ENCODE measurements at regions not wholly inside any gene's neighbourhood (a gene's known extent, or its start where the extent isn't known, plus 50 kb on each side); places are given as distances from the start of the nearest gene placed in this dataset.

DNA sequence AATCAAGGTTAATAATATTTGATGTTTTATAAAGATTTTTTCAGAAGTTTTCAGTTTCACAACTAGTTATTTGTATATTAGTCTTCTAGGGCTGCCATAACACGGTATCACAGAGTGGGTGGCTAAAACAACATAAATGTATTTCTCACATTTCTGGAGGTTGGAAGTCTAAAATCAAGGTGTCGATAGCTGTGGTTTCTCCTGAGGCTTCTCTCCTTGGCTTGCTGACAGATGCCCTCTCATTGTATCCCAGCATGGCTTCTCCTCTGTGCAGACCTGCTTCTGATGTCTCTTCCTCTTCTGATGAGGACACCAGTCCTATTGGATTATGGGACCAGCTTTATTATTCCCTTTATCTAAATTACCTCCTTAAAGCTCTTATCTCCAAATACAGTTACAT is 1456.6 kb downstream of the STIM2 start:
- no peak for TF ChIP-seq POLR2A (IDR thresholded peaks at IDR 0.05; ENCODE audit: low read depth, low read length)
- no peak for TF ChIP-seq POLR2AphosphoS5 (IDR thresholded peaks at IDR 0.05; ENCODE audit: low read depth, low read length)
- no peak for TF ChIP-seq TAF1 (IDR thresholded peaks at IDR 0.05; ENCODE audit: borderline replicate concordance, low read depth, low read length)
- no peak for DNase-seq (ENCODE audit: insufficient read length)
- no peak for FAIRE-seq

DNA sequence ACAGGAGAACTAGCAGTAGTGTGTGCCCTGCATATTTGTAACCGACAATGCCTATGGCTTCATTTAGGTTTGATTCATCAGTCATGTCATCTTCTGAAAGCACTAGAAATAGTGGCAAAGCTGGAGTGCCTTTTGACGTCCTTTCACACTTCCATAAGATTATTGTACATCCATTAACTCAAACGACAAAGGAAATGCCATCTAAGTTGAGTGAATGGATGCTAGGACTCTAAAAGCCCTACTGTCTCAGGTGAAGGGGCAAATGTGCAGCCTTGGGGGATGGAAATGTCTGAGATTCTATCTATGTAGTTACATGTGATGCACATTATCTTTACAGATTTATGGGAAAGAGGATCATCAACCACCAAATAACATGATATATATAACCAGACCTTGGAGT is 1473.6 kb downstream of the STIM2 start:
- TF ChIP-seq TAF1 (IDR thresholded peaks at IDR 0.05; ENCODE audit: borderline replicate concordance, low read depth, low read length) (no peak), POLR2AphosphoS5 (IDR thresholded peaks at IDR 0.05; ENCODE audit: low read depth, low read length) (no peak), POLR2A (IDR thresholded peaks at IDR 0.05; ENCODE audit: low read depth, low read length) (no peak)
- FAIRE-seq: no peak
- no peak for DNase-seq (ENCODE audit: insufficient read length)

DNA sequence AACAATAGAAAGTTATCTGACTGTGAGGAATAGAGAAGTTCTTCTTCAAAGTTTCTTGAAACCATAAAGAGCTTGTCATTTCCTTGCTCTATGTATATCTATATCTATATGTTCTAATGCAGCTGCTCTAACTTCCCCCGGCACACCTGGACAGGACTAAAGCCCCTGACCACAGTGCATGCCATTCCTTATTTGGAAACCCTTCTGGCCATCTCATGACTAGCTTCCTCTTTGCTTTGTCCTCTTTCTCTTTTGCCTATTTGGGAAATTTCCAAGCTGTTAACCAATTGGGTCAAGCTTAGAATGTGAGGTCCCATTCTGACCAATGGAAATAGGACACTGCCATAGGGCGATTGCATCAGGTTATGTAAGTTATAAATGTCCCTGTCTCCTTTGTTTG is 1481.1 kb downstream of the STIM2 start:
- DNase-seq (ENCODE audit: insufficient read length) (no peak), FAIRE-seq (no peak)
- TF ChIP-seq POLR2A (IDR thresholded peaks at IDR 0.05; ENCODE audit: low read depth, low read length) (no peak), POLR2AphosphoS5 (IDR thresholded peaks at IDR 0.05; ENCODE audit: low read depth, low read length) (no peak), TAF1 (IDR thresholded peaks at IDR 0.05; ENCODE audit: borderline replicate concordance, low read depth, low read length) (no peak)

DNA sequence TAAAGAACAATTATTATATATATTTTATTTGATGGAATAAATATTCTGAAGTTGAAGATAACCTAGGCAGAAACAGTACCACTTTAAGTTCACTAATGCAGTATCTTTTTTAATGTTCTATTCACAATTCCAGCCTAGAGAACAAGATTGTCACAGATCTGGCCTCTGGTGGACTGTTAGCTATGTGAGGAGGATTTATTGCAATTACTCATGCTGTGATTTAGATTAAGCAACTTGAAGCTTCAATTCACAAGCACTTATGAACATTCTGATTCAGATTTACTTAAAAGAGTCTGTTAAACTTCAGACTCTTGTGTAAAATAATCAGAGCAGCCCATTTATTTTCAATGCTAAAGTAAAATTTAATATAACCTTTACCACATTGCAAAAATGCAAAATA is 1489.8 kb downstream of the STIM2 start:
- DNase-seq (ENCODE audit: insufficient read length): no peak
- TF ChIP-seq POLR2AphosphoS5 (IDR thresholded peaks at IDR 0.05; ENCODE audit: low read depth, low read length) (no peak), TAF1 (IDR thresholded peaks at IDR 0.05; ENCODE audit: borderline replicate concordance, low read depth, low read length) (no peak), POLR2A (IDR thresholded peaks at IDR 0.05; ENCODE audit: low read depth, low read length) (no peak)
- no peak for FAIRE-seq

GRCh38 chr4:28351102-28351501 is 1490.5 kb downstream of the STIM2 start:
- no peak for TF ChIP-seq TAF1 (IDR thresholded peaks at IDR 0.05; ENCODE audit: borderline replicate concordance, low read depth, low read length)
- no peak for TF ChIP-seq POLR2A (IDR thresholded peaks at IDR 0.05; ENCODE audit: low read depth, low read length)
- no peak for TF ChIP-seq POLR2AphosphoS5 (IDR thresholded peaks at IDR 0.05; ENCODE audit: low read depth, low read length)
- no peak for DNase-seq (ENCODE audit: insufficient read length)
- no peak for FAIRE-seq

DNA sequence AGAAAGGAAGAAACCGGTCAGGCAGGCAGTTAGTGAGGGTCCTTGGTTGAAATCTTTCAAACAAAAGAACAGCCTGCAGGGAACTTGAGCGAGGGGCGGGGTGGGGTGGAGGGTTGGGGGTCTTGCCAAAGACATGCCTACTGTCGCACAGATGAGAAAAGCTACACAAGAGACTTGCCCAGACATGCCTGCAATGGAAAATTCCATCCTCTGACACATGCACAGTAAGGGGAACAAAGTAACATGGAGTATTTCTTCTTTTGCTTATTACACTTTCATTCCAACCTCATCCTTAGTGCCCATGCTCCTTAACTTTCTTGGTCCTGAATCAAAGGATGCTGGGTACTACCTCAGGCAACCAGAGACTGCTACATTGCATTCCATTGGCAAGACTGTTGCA is 1491.2 kb downstream of the STIM2 start:
- no peak for FAIRE-seq
- TF ChIP-seq POLR2A (IDR thresholded peaks at IDR 0.05; ENCODE audit: low read depth, low read length) (no peak), POLR2AphosphoS5 (IDR thresholded peaks at IDR 0.05; ENCODE audit: low read depth, low read length) (no peak), TAF1 (IDR thresholded peaks at IDR 0.05; ENCODE audit: borderline replicate concordance, low read depth, low read length) (no peak)
- DNase-seq (ENCODE audit: insufficient read length): no peak

- DNase-seq (ENCODE audit: insufficient read length) (no peak), FAIRE-seq (no peak)
- TF ChIP-seq TAF1 (IDR thresholded peaks at IDR 0.05; ENCODE audit: borderline replicate concordance, low read depth, low read length): no peak
- no peak for TF ChIP-seq POLR2A (IDR thresholded peaks at IDR 0.05; ENCODE audit: low read depth, low read length)
- TF ChIP-seq POLR2AphosphoS5 (IDR thresholded peaks at IDR 0.05; ENCODE audit: low read depth, low read length): no peak
Observed at GRCh38 chr4:28354880-28355656, 1494.4 kb downstream of the STIM2 start.

- DNase-seq (ENCODE audit: insufficient read length) (no peak), FAIRE-seq (no peak)
- TF ChIP-seq POLR2AphosphoS5 (IDR thresholded peaks at IDR 0.05; ENCODE audit: low read depth, low read length) (no peak), TAF1 (IDR thresholded peaks at IDR 0.05; ENCODE audit: borderline replicate concordance, low read depth, low read length) (no peak), POLR2A (IDR thresholded peaks at IDR 0.05; ENCODE audit: low read depth, low read length) (no peak)
Observed at GRCh38 chr4:28357990-28358389, 1497.3 kb downstream of the STIM2 start.

- FAIRE-seq (no peak), DNase-seq (ENCODE audit: insufficient read length) (no peak)
- TF ChIP-seq TAF1 (IDR thresholded peaks at IDR 0.05; ENCODE audit: borderline replicate concordance, low read depth, low read length) (no peak), POLR2AphosphoS5 (IDR thresholded peaks at IDR 0.05; ENCODE audit: low read depth, low read length) (no peak), POLR2A (IDR thresholded peaks at IDR 0.05; ENCODE audit: low read depth, low read length) (no peak)
Observed at GRCh38 chr4:28358606-28359005, 1498.0 kb downstream of the STIM2 start.

- no peak for TF ChIP-seq POLR2A (IDR thresholded peaks at IDR 0.05; ENCODE audit: low read depth, low read length)
- TF ChIP-seq TAF1 (IDR thresholded peaks at IDR 0.05; ENCODE audit: borderline replicate concordance, low read depth, low read length): no peak
- no peak for TF ChIP-seq POLR2AphosphoS5 (IDR thresholded peaks at IDR 0.05; ENCODE audit: low read depth, low read length)
- FAIRE-seq (no peak), DNase-seq (ENCODE audit: insufficient read length) (no peak)
Observed at GRCh38 chr4:28360681-28361080, 1500.0 kb downstream of the STIM2 start.

GRCh38 chr4:28362169-28362568 is 1501.5 kb downstream of the STIM2 start:
- DNase-seq (ENCODE audit: insufficient read length) (no peak), FAIRE-seq (no peak)
- no peak for TF ChIP-seq TAF1 (IDR thresholded peaks at IDR 0.05; ENCODE audit: borderline replicate concordance, low read depth, low read length)
- TF ChIP-seq POLR2A (IDR thresholded peaks at IDR 0.05; ENCODE audit: low read depth, low read length): no peak
- no peak for TF ChIP-seq POLR2AphosphoS5 (IDR thresholded peaks at IDR 0.05; ENCODE audit: low read depth, low read length)

- DNase-seq (ENCODE audit: insufficient read length) (no peak), FAIRE-seq (no peak)
- TF ChIP-seq TAF1 (IDR thresholded peaks at IDR 0.05; ENCODE audit: borderline replicate concordance, low read depth, low read length): no peak
Observed at GRCh38 chr4:28369499-28369898, 1508.9 kb downstream of the STIM2 start.
